ENCODE measurements at regions not wholly inside any gene's neighbourhood (a gene's known extent, or its start where the extent isn't known, plus 50 kb on each side); places are given as distances from the start of the nearest gene placed in this dataset.

GRCh38 chr1:98388441-98388840, 273.1 kb upstream of the SNX7 start:
- TF ChIP-seq CTCF (IDR thresholded peaks at IDR 0.05) (no peak), PHF8 (IDR thresholded peaks at IDR 0.05; ENCODE audit: borderline replicate concordance, low read depth) (no peak), RAD21 (conservative IDR thresholded peaks at IDR 0.05 in 1 of 2, IDR thresholded peaks at IDR 0.05 in 1 of 2) (no peak), CHD4 (IDR thresholded peaks at IDR 0.05; ENCODE audit: borderline replicate concordance) (no peak), MAFK (IDR thresholded peaks at IDR 0.05; ENCODE audit: partially characterized antibody) (peak; percentile 72), RCOR1 (IDR thresholded peaks at IDR 0.05; ENCODE audit: low read depth, low read length) (no peak), KDM5A (IDR thresholded peaks at IDR 0.05) (no peak), MAX (IDR thresholded peaks at IDR 0.05) (no peak), BHLHE40 (IDR thresholded peaks at IDR 0.05; ENCODE audit: low read depth, low read length) (no peak)
